ENCODE measurements at regions not wholly inside any gene's neighbourhood (a gene's known extent, or its start where the extent isn't known, plus 50 kb on each side); places are given as distances from the start of the nearest gene placed in this dataset.

DNA sequence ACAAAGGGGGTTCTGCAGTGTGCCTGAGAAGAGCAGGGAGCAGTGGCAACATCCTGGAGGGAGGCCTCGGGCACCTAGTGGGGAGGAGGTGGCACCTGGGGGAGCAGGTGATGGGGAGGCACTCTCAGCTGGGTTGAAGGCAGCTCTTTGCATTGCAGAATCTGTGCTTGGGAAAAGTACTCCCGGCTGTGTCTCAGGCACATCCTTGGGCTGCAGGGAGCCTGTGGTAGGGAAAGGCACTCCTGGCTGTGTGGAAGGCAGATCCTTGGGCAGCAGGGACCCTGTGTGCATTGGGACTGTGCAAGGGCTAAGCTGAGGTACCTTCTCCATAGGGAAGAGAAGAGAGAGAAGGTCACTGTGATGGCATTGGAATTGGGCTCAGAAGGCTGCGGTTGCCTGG lies 52.8 kb upstream of the ANTXRL start:
- TF ChIP-seq EZH2 (IDR thresholded peaks at IDR 0.05; ENCODE audit: low read depth, unreplicated experiment), result no peak
- TF ChIP-seq, protein P1, sequence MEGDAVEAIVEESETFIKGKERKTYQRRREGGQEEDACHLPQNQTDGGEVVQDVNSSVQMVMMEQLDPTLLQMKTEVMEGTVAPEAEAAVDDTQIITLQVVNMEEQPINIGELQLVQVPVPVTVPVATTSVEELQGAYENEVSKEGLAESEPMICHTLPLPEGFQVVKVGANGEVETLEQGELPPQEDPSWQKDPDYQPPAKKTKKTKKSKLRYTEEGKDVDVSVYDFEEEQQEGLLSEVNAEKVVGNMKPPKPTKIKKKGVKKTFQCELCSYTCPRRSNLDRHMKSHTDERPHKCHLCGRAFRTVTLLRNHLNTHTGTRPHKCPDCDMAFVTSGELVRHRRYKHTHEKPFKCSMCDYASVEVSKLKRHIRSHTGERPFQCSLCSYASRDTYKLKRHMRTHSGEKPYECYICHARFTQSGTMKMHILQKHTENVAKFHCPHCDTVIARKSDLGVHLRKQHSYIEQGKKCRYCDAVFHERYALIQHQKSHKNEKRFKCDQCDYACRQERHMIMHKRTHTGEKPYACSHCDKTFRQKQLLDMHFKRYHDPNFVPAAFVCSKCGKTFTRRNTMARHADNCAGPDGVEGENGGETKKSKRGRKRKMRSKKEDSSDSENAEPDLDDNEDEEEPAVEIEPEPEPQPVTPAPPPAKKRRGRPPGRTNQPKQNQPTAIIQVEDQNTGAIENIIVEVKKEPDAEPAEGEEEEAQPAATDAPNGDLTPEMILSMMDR (conservative IDR thresholded peaks at IDR 0.05; ENCODE audit: low read depth in 2 of 2), result no peak
- no peak for TF ChIP-seq JUNB (IDR thresholded peaks at IDR 0.05; ENCODE audit: unreplicated experiment)
- no peak for TF ChIP-seq POLR2AphosphoS5 (IDR thresholded peaks at IDR 0.05; ENCODE audit: low read depth)
- no peak for TF ChIP-seq EZH2phosphoT487 (IDR thresholded peaks at IDR 0.05; ENCODE audit: unreplicated experiment)
- no peak for TF ChIP-seq NANOG (IDR thresholded peaks at IDR 0.05; ENCODE audit: borderline replicate concordance)
- TF ChIP-seq, protein P2, sequence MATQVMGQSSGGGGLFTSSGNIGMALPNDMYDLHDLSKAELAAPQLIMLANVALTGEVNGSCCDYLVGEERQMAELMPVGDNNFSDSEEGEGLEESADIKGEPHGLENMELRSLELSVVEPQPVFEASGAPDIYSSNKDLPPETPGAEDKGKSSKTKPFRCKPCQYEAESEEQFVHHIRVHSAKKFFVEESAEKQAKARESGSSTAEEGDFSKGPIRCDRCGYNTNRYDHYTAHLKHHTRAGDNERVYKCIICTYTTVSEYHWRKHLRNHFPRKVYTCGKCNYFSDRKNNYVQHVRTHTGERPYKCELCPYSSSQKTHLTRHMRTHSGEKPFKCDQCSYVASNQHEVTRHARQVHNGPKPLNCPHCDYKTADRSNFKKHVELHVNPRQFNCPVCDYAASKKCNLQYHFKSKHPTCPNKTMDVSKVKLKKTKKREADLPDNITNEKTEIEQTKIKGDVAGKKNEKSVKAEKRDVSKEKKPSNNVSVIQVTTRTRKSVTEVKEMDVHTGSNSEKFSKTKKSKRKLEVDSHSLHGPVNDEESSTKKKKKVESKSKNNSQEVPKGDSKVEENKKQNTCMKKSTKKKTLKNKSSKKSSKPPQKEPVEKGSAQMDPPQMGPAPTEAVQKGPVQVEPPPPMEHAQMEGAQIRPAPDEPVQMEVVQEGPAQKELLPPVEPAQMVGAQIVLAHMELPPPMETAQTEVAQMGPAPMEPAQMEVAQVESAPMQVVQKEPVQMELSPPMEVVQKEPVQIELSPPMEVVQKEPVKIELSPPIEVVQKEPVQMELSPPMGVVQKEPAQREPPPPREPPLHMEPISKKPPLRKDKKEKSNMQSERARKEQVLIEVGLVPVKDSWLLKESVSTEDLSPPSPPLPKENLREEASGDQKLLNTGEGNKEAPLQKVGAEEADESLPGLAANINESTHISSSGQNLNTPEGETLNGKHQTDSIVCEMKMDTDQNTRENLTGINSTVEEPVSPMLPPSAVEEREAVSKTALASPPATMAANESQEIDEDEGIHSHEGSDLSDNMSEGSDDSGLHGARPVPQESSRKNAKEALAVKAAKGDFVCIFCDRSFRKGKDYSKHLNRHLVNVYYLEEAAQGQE (IDR thresholded peaks at IDR 0.05; ENCODE audit: unreplicated experiment), result no peak

All from GM23338 (cell line).